Stimulated activated CD8-positive, alpha-beta memory T cell treated with anti-CD3 and anti-CD28 coated beads, Interleukin-4, amount 100 ng/mL, for 48 hours (primary cell): ENCODE measurements at regions not wholly inside any gene's neighbourhood (a gene's known extent, or its start where the extent isn't known, plus 50 kb on each side); places are given as distances from the start of the nearest gene placed in this dataset.
"Not testable (repeated sequence)": the region's sequence is repeated elsewhere in the genome, so short reads cannot be mapped to it uniquely, and the experiment has no call there.

Source experiments
- DNase-seq: peaks from one replicate; pipeline ENCODE4 v3.0.0-alpha.2; 2020

DNA sequence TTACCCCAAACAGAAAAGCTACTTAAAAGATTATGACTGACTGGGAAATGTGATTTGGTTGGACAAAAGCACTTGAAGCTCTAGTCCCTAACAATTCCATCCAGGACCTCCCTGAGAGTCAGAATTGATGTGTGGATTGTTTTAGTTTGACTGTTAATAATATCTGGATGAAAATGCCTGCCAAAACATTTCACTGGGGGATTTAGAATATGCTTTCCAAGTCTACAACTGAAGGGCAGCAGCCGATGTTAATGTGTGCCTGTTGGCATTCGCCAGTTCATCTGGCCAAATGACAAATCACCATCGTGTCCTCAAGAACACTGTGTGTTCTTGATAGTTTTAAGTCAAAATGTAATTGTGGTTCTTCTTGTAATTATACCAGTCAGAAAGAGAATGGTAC lies 76.0 kb upstream of the TSC22D1 start:
- DNase-seq: no peak

DNA sequence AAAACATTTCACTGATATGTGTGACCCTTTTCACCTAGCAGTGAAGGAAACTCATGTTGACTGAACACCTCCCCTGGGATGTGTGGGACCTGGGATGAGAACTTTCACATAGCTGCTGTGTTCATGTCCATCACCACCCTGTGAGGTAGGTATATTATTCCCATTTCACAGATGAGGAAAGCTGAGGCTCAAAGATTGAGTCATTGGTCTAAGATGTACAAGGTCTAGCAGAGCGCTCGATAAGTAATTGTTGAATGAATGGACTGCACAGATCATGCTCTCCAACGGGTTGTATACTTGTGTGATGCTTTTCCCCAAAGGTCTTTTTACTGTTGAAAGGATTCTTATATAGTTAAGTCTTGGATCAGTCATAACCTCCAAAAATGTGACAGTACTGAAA lies 75.6 kb upstream of the TSC22D1 start:
- no peak for DNase-seq

DNA sequence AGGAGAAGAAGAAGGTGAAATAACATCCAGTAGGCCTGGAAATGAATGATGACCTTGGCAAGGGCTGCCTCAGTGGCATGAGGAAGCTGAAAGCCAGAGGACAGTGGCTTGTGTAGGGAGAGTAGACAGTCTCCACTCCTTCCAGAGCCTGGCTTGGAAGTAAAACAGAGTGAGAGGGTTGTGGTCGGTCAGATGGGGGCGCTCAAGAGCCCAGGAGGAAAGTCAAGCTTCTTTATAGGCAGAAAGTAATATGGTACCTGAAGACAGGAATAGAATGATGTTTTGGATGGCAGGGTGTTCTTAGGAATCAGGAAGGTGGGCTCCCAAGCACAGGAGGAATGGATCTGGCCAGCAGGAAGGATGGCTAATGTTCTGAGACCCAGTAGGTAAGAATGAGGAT lies 75.1 kb upstream of the TSC22D1 start:
- no peak for DNase-seq

DNA sequence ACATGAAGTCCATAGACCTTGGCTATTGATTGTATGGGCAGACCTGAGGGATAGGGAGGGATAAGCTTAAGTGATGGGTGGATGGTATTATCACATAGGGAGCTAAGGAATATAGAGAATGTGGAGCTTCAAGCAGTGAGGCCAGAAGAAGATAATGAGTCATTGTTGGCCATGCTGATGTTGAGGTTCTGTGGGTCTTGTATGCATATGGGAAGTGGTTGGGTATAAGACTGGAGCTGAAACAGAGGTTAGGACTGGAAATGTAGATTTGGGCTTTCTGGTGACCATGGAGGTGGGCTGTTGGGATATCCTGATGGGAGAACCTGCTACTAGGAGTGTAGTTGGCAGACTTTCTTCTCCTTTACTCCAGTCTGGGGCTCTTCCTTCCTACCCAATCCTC lies 73.7 kb upstream of the TSC22D1 start:
- no peak for DNase-seq

DNA sequence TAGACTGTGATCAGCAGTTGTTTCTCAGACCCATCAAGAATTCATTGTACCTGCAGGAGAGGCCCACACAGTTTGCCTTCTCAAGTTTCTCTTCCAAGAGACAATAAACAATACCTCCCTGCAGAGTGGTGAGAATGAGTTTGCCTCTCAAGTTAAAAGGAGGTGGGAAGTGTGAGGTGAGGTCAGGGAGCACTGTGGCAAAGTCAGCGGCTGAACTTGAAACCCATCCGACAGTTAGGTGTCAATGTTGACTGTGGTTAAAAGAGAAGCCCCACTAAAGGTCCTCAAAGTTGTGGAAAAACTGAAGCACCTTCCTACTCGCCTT lies 72.9 kb upstream of the TSC22D1 start:
- peak; percentile 53 for DNase-seq

DNA sequence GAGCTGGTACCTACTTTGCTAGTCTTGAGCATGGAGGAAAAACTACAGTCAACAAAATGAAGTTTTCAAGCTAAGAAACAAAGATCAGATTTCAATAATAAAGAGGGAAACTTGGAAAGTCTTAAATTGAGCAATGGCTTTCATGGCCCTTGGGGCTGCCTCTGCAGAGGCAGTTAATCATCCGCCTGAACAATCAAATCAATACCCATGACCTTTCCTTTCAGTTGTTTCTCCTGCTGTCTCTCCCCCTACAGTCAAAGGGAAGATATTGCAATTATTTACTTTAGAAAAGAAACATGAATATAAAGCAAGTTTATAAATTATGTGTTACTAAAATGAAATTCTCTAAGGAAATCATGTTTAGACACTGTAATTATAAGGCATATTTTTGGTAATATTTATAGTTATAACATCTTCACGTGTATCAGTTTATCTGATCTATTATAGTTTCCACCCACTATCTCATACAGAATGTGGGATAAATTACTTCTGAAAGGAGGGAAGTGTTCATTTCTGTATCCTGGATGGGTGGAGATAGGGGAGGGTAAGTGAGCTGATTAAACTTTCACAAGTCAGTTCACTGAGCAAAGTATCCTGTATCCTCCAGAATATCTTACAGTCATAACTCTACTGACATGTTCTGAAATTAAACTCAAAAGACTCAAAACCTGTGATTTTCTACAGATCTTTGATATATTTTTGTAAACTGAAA lies 72.4 kb upstream of the TSC22D1 start:
- no peak for DNase-seq

DNA sequence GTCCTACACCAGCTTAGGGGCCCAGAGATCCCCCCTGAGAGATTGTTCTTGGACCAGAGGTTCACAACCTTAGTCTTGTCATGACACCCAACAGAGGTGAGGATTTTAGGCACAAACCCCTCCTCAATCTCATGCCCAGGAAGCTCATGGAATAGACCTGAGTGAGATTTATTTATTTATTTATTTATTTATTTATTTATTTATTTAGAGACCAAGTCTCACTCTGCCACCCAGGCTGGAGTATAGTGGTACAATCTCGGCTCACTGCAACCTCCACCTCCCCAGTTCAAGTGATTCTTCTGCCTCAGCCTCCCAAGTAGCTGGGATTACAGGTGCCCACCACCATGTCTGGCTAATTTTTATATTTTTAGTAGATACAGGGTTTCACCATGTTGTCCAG lies 71.4 kb upstream of the TSC22D1 start:
- DNase-seq: not testable (repeated sequence)

DNA sequence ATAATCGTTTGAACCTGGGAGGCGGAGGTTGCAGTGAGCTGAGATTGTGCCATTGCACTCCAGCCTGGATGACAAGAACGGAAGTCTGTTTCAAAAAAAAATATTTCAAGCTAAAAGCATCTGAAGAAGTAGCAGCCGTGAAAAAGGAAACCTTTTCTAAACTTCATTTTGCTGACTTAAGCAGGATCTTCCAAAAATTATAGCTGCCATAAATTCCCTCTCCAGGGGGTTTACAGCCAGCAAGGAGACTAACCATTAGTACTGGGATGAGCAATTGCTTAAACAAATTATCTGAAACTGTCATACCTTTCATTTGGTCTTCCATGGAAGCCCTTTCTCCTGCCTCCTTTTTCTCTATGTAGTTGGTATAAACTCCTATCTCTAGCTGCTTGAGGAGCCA lies 69.9 kb upstream of the TSC22D1 start:
- DNase-seq: no peak

DNA sequence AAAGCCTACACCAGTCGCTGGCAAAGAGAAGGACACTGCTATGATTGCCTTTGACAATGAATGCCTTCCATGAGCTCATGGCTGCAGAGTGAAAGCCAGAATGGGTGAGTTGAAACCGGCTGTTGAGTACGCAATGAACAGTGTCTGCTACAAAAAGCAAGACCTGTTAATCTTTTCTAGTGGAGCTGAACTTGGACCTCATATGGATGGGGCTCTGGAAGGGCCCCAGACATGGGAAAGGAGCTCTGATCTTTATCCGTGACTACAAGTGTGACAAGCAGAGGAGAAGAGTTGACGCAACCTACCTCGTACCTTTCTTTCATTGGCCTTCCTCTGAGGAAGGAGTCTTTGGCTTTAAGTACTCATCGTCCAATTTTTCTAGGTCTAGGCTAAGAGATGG lies 67.1 kb upstream of the TSC22D1 start:
- DNase-seq: no peak

DNA sequence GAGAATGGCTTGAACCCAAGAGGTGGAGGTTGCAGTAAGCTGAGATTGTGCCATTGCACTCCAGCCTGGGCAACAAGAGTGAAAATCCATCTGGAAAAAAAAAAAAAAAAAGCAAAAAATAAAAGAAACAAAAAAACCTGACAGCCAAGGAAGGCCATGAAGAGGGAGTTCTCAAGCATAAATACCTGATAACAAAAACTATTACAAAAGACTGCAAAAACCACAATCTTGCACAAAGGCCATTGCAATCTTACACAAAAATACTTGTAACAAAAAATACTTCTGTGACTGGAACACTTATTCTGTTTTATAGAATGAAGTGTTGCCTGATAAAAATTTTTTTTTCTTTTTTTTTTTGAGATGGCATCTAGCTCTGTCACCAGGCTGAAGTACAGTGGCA lies 61.5 kb upstream of the TSC22D1 start:
- no peak for DNase-seq

DNA sequence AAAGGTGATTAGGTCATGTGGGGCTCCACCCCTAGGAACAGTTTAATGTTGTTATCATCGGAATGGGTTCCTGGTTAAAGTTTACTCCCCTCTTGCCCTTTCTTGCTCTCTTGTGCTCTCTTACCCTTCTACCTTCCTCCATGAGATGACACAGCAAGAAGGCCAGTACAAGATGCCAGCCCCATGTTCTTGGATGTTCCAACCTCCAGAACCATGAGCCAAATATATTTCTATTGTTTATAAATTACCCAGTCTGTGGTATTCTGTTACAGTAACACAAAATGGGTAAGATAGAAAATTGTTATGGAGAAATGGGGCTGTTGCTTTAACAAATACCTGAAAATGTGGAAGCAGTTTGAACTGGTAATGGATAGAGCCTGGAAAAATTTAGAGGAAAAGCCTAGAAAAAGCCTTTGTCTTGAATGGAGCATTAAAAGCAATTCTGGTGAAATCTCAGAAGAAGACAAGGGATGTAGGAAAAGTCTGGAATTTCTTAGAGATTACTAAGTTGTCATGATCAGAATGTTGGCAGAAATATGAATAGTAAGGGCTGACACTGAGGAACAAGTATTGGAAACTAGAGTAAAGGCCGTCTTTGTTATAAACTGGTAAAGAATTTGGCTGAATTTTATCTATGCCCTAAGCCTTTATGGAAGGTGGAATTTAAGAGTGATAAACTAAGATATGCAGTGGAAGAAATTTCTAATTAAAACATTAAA lies 53.5 kb upstream of the TSC22D1 start:
- no peak for DNase-seq

DNA sequence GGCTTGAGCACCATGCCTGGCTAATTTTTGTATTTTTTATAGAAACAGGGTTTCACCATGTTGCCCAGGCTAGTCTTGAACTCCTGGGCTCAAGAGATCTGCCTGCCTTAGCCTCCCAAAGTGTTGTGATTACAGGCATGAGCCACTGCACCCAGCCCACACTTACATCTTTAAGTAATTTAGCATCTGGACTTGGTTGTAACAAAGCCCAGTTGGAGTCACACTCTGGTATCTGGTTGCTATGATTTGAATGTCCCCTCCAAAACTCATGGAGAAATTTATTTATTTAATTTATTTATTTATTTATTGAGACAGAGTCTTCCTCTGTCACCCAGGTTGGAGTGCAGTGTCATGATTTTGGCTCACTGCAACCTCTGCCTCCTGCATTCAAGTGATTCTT lies 52.7 kb upstream of the TSC22D1 start:
- not testable (repeated sequence) for DNase-seq

DNA sequence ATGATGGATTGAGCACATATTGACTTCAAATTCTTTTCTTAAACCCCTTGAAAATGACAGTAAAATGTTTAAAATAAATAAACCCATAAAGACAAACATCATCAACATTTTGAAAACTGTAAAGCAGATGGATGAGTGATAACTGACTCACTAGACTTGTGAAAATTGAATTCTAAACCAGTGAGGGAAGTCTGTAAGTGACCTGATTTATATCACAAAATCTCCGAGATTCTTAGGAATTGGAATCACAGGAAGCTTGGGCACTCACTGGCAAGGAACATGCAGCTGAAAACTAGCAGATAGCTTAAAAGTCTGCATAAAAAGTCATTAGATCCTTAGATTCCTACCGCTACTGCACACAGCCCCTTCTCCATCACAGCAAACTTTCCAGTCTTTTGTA lies 51.3 kb upstream of the TSC22D1 start:
- DNase-seq: no peak

DNA sequence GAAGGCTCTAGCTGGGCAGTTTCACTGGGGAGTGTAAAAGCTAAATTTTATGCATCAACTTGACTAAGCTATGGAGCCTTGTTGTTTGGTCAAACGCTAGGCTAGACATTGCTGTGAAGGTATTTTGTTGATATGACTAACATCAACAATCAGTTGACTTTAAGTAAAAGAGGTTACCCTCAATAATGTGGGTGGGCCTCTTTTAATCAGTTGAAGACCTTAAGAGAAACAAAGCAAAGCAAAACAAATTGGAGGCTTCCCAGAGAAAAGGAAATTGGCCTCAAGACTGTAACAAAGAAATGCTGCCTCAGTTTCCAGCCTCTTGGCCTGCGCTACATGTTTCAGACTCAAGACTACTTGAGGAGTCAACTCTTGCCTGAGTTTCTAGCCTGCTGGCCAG lies 50.0 kb upstream of the TSC22D1 start:
- no peak for DNase-seq
